Stimulated activated CD4-positive, alpha-beta T cell treated with anti-CD3 and anti-CD28 coated beads, TNF-alpha, amount 100 ng/mL, for 4 hours (primary cell): ENCODE measurements at regions not wholly inside any gene's neighbourhood (a gene's known extent, or its start where the extent isn't known, plus 50 kb on each side); places are given as distances from the start of the nearest gene placed in this dataset.

Experiments
- DNase-seq, 3 experiments: peaks; one replicate each; pipeline ENCODE4 v3.0.0-alpha.2; 2020; ENCODE audit warnings: low read depth in 3 of 3

GRCh38 chr4:11603591-11604194 lies 175.0 kb upstream of the HS3ST1 start:
- no peak for DNase-seq

- DNase-seq, result no peak
Observed at GRCh38 chr4:11602606-11603340, 174.1 kb upstream of the HS3ST1 start.

DNA sequence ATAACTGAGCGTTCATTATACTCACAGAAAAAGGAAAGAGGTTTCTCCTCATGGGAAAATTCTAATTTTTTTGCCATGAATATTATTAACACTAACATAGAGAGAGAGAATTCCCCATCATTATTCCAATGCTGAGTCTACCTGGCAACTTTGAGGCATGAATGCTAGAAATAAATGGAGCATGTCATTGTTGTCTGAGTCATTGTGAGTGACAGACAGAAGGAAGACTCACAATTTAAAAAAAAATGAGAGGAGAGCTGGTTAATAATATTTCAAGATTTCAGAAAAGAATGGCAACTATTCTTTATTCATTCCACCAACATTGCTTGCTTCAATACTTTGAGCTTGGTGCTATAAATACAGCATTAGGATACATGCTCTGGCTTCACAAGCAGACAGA lies 170.4 kb upstream of the HS3ST1 start:
- no peak for DNase-seq

GRCh38 chr4:11598591-11598990 lies 169.9 kb upstream of the HS3ST1 start:
- DNase-seq, result no peak

DNA sequence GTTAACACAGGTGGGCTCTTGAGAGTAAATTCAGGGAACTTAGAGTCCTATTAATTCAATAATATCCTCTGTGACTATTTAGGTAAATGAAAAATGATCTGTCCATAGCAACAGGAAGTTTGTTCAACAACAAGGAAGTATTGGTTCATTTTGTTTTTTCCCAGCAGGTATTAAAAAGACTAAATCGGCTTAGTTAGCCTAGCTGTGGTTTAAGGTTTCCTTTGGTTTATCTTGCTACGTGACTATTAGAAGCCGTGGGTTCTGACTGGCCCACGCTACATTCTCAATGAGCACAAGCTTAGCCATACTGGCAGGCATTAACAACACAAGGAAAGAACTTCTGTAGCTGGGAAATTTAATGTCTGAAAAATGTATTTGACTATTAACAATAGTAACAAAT lies 168.8 kb upstream of the HS3ST1 start:
- no peak for DNase-seq

DNA sequence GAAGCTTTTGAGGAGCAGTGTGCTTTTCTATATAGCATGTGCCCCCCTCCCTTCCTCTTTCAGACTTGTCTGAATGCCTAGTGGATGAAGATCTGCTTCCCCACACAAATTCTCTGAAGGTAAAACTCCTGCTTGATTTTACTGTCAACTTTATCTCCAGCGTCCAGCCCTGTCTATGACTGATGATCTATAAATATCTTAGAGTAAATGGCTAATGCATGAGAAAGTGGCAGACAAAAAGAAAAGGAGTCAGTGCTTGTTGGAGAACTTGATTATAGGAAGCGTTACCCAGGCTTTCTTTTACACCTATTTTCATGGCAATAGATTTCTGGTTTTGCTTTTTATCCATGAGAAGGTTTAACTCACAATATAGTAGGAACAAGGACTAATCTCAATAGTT lies 168.3 kb upstream of the HS3ST1 start:
- no peak for DNase-seq

- no peak for DNase-seq
Observed at GRCh38 chr4:11593576-11594116, 165.0 kb upstream of the HS3ST1 start.

- DNase-seq, result no peak
Observed at GRCh38 chr4:11592276-11592675, 163.6 kb upstream of the HS3ST1 start.

DNA sequence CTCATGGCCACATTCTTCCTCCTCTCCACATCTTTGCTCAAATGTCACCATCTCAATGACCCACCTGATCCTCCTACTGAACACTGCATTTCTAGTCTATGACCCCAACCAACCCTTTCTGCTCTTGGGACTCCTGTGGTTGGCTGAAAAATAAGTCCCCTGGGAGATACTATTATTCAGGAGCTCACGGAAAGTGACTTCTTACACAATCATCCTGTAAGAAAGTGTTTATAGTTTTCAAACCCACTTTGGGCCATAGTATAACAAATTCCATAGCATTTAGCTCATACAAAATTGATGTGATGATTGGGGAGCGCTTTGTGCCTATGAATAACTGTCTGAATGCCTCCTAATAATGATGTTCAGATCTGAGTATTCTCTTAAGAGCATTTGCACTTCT lies 161.4 kb upstream of the HS3ST1 start:
- no peak for DNase-seq

GRCh38 chr4:11589676-11590075 lies 161.0 kb upstream of the HS3ST1 start:
- DNase-seq, result no peak

DNA sequence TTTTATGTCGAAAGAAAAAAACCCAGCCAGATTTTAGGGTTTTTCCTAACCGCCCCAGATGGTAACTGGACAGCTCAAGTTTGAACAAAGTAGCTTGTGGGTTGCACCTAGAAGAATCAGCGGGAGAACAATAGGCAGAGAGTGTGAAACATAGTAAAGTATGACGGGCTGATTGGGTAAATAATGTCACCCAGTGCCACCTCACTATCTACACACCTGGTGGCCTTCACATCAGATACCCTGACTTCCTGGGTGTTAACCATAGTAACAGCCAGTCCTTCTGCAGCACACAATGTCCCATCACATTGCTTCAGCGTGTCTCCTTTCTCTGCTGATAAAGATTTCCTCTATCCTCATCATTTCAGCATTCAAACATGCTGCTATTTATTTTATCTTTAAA lies 159.1 kb upstream of the HS3ST1 start:
- DNase-seq, result no peak

DNA sequence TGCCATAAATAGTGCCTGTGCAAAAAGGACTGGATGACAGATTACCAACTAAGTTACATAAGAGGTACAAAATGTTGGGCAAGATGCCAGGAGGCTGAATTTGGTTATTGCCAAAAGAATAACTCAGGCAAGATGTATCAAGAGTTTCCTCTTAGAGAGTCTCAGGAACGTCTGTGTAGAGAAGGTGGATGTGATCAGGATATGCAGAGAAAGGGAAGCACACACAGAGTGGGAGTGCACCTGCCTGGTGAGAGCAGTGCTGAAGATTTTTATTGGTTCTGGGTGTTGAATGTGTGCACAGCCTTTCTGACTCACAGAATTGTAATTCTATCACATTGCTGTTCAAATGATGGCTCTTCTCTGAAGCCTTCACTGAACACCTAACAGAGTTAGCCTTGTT lies 156.8 kb upstream of the HS3ST1 start:
- DNase-seq, result no peak

DNA sequence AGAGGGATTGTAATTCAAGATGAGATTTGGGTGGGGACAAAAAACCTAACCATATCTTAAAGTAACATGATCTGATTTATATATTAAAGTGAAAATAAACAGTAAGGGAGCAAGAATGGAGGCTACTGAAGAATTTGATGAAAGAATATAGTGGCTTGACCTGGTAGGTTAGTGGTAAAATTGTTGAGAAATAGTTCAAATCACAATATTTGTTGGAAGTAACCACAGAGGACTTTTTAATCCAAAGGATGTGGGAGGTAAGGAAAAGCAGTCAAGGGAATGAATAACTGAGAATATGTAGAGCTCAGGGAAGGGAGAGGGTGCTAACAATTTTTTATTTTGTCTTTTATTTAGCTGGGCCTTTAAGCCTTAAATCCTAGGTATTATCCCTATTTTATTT lies 139.8 kb upstream of the HS3ST1 start:
- no peak for DNase-seq

DNA sequence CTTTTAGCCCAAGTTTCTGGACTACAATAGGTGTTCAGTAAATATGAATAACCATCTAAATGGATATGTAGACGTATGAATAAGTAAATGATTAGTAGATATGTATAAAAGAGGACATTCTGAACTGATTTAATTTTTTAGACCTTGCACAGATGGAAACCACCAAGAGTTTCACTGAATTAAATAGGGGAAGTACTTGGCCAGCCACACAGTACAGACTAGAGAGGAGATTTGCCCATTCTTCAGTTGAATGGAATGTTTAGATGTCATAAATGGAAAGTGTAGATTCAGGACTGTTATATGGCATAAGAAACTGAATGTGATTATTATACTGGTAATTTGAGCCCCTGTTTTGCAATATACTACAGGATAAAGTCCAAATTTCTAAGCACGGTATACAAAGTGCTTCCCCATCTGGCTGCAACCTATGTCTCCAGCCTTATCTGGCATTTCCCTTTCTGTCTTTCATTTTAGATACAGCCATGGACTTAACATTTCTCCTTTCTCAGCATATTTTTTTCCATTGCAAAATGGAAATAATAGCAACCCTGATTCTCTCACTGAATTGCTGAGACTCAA lies 137.8 kb upstream of the HS3ST1 start:
- DNase-seq, result no peak

- DNase-seq, result no peak
Observed at GRCh38 chr4:11565899-11566298, 137.2 kb upstream of the HS3ST1 start.

- no peak for DNase-seq
Observed at GRCh38 chr4:11565213-11565612, 136.5 kb upstream of the HS3ST1 start.

DNA sequence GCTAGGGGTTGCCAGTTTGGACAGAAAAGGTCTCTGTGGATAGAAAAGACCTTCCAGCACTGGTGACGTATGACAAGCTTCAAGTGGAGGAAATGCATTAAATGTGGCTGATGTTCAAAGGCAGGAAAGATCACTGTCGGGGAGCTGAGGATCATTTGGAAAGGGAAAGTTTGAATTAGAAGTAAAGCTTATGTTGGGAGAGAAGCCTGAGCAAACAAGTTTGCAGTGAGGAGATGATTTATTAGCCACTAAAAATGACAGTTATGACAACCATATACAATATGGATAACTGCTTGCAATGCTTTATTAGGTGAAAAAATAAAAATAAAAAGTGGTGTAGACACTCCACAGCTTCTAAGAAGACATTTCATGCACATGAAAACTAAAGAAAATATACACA lies 135.3 kb upstream of the HS3ST1 start:
- DNase-seq, result no peak

GRCh38 chr4:11549525-11549924 lies 120.8 kb upstream of the HS3ST1 start:
- DNase-seq, result no peak

DNA sequence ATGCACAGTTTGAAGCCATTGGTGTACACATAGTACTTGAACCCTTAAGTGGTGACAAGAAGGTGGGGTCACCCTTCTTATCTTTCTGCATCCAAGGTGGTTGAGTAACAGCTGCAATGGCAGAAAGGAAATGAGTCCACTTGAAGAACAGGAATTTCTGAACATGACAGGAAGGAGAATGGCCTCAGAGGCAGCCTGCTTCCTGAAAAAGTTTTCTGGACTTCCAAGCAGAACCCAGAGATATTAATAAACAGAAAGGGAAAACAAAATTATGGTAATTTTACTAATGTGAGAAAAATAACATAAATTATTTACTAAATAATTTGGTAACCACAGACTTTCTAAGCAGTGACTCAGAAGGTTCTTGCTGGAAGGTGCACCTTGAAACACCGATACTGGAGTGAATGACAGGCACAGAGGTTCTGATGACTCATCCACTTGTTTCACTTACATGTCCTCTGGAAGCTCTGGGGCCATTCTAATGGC lies 119.9 kb upstream of the HS3ST1 start:
- no peak for DNase-seq

GRCh38 chr4:11546391-11547175 lies 117.9 kb upstream of the HS3ST1 start:
- DNase-seq, result no peak

DNA sequence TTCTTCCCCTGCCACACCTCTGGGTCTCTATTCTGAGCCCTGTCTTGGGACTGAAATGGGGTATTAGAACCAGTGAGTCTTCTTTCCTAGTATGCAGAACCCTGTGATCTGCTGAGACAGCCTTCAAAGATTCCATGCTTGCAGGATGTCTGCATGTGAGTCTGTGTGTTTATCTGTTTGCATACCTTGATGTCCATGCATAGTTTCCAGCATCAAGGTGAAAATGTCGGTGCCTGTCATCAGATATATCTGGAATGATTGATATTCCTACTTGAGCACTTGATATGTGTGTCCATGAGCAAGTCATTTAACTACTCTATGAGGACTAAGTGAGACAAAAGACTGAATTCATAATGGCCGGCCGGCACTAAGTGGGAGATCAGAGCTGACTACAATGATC lies 117.0 kb upstream of the HS3ST1 start:
- DNase-seq, result no peak

- DNase-seq, result no peak
Observed at GRCh38 chr4:11544211-11544610, 115.5 kb upstream of the HS3ST1 start.
